Stimulated activated CD4-positive, alpha-beta T cell treated with anti-CD3 and anti-CD28 coated beads, Interleukin-1b, Interleukin-23, amount 100 ng/mL, for 24 hours (primary cell): ENCODE measurements at regions not wholly inside any gene's neighbourhood (a gene's known extent, or its start where the extent isn't known, plus 50 kb on each side); places are given as distances from the start of the nearest gene placed in this dataset.

Source experiments
- DNase-seq, 4 experiments: peaks; one replicate each; pipeline ENCODE4 v3.0.0-alpha.2; 2020; ENCODE audit warnings: low read depth in 4 of 4, low spot score in 1 of 4

- no peak for DNase-seq
Observed at GRCh38 chr7:22589641-22590201, 89.7 kb upstream of the STEAP1B start.

GRCh38 chr7:22588351-22588750 lies 88.4 kb upstream of the STEAP1B start:
- DNase-seq: no peak

DNA sequence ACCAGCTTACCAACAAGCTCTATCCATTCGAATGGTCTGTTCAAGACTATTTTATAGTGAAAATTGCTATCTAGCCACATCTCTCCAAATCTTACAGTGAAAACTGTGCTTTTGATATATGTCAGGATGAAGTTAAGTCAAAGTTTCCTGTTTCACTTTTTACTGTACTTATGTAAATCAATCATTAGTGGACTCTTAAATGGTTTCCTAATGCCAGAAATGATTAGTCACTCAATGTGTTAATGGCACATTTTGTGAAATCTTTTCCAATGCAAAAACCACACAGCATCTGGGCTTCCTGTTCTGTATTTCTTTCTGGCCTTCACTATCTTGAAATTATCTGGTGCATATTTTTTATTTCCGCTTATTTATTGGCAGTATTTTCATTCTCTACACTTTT lies 87.3 kb upstream of the STEAP1B start:
- DNase-seq: no peak

DNA sequence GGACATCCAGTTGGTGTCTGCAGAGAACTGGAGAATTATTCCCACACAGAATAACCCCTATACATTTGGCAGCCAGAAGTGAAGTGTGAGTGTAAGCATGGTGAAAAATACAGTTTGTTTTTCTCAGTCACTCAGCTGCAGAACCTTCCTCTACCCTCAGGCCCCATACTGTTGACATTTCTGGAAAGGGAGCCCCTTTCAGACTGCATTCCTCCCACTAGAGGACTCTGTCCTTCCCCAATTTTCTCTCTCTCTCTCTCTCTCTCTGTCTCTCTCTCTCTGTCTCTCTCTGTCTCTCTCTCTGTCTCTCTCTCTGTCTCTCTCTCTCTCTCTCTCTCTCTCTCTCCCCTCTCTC lies 86.8 kb upstream of the STEAP1B start:
- DNase-seq: no peak

DNA sequence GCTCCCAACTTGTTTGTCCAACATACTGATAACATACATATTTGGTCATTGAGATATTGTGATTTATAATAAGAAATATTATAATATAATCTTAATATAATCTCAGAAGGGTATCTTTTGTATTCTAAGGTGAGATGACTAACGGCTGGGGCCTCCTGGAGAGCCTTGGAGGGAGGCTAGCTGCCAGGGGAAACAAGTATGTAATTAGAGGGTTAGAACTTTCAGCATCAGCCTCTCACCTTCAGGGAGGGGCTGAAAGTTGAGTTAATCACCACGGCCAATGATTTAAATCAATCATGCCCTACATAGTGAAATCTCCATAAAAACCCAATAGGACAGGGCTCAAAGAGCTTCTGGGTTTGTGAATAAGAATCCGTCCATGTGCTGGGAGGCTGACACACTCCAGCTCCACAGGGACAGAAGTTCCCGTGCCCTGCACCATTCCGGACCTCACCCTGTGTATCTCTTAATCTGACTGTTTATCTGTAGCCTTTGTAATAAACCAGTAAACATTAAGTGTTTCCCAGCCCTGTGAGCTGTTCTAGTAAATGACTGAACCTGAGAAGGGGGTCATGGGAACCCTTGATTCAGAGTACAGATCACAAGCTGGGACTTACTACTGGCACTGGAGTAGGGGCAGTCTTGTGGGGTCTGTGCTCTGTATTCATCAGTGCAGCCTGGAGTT lies 86.3 kb upstream of the STEAP1B start:
- no peak for DNase-seq

GRCh38 chr7:22584179-22584578 lies 84.2 kb upstream of the STEAP1B start:
- DNase-seq: no peak

DNA sequence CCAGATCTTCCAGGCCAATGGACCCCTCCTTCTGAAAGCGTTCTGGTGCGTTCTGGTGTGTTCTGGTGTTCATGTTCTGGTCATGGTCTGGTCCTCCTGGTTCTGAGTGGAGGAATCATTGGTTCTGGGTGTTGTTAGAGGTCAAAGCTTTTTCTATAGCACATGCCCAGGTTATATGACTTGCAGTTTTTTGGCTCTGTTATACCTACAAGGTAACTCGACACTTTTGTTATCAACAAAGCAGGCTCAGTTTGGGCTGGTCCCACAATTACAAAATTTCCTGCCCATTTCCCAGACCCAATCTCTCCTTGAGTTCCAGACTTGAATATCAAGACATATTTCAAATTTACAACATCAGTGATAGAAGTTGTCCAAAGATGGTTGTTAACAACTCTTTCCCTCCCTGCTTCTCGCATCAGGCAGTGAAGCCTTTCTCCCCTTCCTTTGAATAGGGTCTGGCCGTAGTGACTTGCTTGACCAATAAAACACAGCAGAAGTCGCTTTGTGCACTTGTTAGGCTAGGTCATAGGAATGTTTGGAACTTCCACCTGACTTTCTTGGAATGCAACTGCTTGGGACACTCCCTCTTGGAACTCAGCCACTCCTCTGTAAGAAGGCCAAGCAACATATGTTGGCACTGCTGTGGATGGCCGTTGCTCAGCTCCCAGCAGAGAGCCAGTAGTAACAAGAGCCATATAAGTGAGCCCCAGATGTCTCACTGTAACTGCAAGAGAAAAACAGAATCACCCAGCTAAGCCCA lies 83.1 kb upstream of the STEAP1B start:
- DNase-seq: no peak

GRCh38 chr7:22581099-22581498 lies 81.1 kb upstream of the STEAP1B start:
- no peak for DNase-seq

DNA sequence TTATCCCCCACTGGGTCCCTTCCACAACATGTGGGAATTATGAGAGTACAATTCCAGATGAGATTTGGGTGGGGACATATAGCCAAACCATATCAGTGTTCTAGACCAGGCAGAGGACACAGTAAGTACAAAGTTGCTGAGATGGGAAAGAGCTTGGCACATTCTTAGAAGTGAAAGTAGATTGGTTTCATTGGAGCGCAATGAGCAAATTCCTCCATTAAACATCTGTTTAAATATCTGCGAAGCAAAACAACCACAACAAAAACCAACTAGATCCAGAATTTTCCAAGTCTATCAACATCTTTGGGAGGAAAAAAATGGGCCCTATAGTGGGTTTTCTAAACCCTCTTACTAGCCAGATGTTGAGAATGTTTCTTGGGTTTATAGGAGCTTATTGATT lies 80.0 kb upstream of the STEAP1B start:
- DNase-seq: no peak

GRCh38 chr7:22578007-22578733 lies 78.2 kb upstream of the STEAP1B start:
- no peak for DNase-seq

- DNase-seq: no peak
Observed at GRCh38 chr7:22577470-22578001, 77.5 kb upstream of the STEAP1B start.

- no peak for DNase-seq
Observed at GRCh38 chr7:22576612-22577469, 76.9 kb upstream of the STEAP1B start.

- DNase-seq: no peak
Observed at GRCh38 chr7:22574754-22575520, 74.9 kb upstream of the STEAP1B start.

- DNase-seq: no peak
Observed at GRCh38 chr7:22572937-22573336, 72.9 kb upstream of the STEAP1B start.

DNA sequence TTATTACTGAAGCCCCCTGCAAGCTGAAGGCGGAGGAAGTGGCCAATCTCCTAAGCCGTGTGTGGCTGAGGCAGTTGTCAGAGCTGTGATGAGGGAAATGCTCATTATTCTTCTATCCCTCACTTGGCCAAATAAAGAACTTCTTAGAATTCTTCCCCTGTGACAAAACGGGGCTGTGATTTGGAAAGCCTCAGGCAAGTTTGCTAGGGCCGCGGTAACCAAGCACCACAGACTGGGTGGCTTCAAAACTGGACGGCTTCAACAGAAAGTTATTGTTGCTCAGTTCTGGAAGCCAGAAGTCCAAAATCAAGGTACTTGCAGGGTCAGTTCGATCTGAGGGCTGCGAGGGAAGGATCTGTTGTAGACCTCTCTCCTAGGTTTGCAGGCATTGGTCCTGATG lies 72.3 kb upstream of the STEAP1B start:
- no peak for DNase-seq

- no peak for DNase-seq
Observed at GRCh38 chr7:22571766-22572165, 71.8 kb upstream of the STEAP1B start.

DNA sequence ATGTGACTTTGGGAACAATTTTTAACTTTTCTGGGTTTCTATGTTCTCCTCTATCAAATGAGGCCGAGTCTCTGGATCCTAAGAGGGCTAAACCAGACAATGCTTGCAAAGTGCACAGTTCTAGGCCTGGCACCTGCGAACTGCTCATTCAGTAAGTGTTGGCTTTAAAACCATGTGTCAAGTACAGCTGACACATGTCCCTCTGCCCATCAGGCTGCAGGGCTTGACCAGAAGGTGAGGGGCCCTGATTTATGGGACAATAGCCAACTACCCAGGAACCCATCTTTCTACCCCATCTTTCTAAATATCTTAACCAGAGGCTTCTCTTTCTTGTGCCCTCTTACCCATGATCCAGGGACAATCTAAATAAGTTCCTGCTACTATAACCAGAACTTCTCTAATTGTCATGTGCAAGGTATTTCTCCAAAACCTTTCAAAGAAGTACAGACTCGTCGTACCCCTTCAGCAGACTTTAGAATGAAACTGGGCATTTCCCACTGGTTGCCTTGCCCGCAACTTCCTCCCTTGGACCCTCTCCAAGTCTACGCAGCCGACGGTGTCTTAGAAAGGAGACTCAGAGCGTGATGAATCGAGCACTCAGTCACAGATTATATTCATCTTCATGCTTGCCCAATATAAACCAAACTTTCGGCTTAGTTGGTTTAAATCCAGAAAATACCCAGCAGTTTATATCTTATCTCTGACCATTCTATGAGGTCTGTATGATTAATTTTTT lies 69.8 kb upstream of the STEAP1B start:
- no peak for DNase-seq

- no peak for DNase-seq
Observed at GRCh38 chr7:22566592-22566991, 66.6 kb upstream of the STEAP1B start.

DNA sequence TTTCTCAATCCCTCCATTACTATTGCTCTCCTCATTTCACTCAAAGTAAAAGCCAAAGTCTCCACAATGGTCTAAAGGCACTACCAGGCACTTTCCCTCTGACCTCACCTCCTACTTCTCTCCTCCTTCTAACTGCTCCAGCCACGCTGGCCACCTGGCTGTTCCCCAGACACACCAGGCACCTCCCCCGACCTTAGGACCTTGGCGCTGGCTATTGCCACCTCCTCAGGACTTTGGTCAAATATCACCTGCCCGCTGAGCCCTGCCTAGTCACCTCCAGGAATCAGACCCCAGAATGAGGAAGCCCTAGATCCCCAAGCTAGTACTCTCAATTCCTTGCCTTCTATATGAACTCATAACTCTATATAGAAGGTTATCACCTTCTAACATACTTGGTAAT lies 66.2 kb upstream of the STEAP1B start:
- DNase-seq: no peak
